ENCODE measurements at regions not wholly inside any gene's neighbourhood (a gene's known extent, or its start where the extent isn't known, plus 50 kb on each side); places are given as distances from the start of the nearest gene placed in this dataset.

DNA sequence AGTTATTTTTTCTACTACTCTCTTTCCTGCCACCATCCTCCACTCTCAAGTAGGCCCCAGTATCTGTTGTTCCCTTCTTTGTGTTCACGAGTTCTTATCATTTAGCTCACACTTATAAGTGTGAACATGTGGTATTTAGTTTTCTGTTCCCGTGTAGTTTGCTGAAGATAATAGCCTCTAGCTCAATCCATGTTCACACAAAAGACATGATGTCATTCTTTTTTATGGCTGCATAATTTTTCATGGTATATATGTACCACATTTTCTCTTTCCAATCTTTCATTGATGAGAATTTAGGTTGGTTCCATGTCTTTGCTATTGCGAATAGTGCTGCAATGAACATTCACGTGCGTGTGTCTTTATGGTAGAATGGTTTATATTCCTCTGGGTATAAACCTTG, 237.9 kb upstream of the FERMT1 start:
- Histone ChIP-seq H2BK5ac (ENCODE audit: low read length) (no peak overlapping the region), H3K4me3 (ENCODE audit: low read length in 2 of 2) (no peak overlapping the region), H3K36me3 (replicated peaks in 1 of 2; ENCODE audit: control insufficient read depth in 2 of 2, insufficient read depth in 2 of 2, low read length in 2 of 2) (no peaks in the 10 kb centered on the region), H3K23ac (ENCODE audit: low read depth, low read length, poor library complexity) (no peak overlapping the region), H3K27me3 (ENCODE audit: control insufficient read depth in 3 of 3, insufficient read depth in 3 of 3, low read depth in 1 of 3, low read length in 3 of 3) (no peaks in the 10 kb centered on the region), H2BK120ac (ENCODE audit: low read depth, low read length) (no peak overlapping the region), H3K27ac (replicated peaks; ENCODE audit: low read length) (no peak overlapping the region), H3K4me2 (ENCODE audit: insufficient read depth, low read length, poor library complexity, severe bottlenecking) (no peak overlapping the region), H3K4ac (ENCODE audit: low read length) (no peak overlapping the region), H4K8ac (ENCODE audit: low read depth, low read length) (no peak overlapping the region), H3K18ac (ENCODE audit: low read length) (no peak overlapping the region), H3K9ac (ENCODE audit: low read depth, low read length, poor library complexity) (no peak overlapping the region), H2BK15ac (ENCODE audit: low read length) (no peak overlapping the region), H2AK5ac (ENCODE audit: low read depth, low read length) (no peak overlapping the region), H2BK12ac (ENCODE audit: low read length) (no peak overlapping the region), H3K79me1 (ENCODE audit: low read depth, low read length) (no peaks in the 10 kb centered on the region), H3K14ac (ENCODE audit: low read length) (no peak overlapping the region), H3K9me3 (replicated peaks in 1 of 2; ENCODE audit: control insufficient read depth in 2 of 2, insufficient read depth in 1 of 2, low read depth in 1 of 2, low read length in 2 of 2) (no peaks in the 10 kb centered on the region), H3K4me1 (ENCODE audit: control insufficient read depth in 2 of 2, insufficient read depth in 1 of 2, low read depth in 1 of 2, low read length in 2 of 2) (no peaks in the 10 kb centered on the region), H4K91ac (ENCODE audit: low read depth, low read length, poor library complexity) (no peak overlapping the region), H2AFZ (ENCODE audit: low read length) (no peak overlapping the region)
- WGBS, 2 donors (ENCODE audit: extremely low coverage in 2 of 2, insufficient read length in 2 of 2, insufficient replicate concordance in 1 of 2), result no CpG with 5 or more reads among the region's 5 CpGs
- no peak for DNase-seq (ENCODE audit: low spot score)

GRCh38 chr20:6355754-6356451, 233.1 kb upstream of the FERMT1 start:
- H2AK5ac ChIP-seq (ENCODE audit: low read depth, low read length), result no peak overlapping the region
- no peak overlapping the region for H3K4ac ChIP-seq (ENCODE audit: low read length)
- no peak overlapping the region for H3K4me3 ChIP-seq (ENCODE audit: low read length in 2 of 2)
- H3K79me1 ChIP-seq (ENCODE audit: low read depth, low read length), result no peaks in the 10 kb centered on the region
- H2BK5ac ChIP-seq (ENCODE audit: low read length), result no peak overlapping the region
- no peak overlapping the region for H2BK15ac ChIP-seq (ENCODE audit: low read length)
- H3K4me2 ChIP-seq (ENCODE audit: insufficient read depth, low read length, poor library complexity, severe bottlenecking), result no peak overlapping the region
- no peak overlapping the region for H2BK120ac ChIP-seq (ENCODE audit: low read depth, low read length)
- DNase-seq (ENCODE audit: low spot score), result no peak
- no peak overlapping the region for H3K18ac ChIP-seq (ENCODE audit: low read length)
- H2BK12ac ChIP-seq (ENCODE audit: low read length), result no peak overlapping the region
- no peak overlapping the region for H3K27ac ChIP-seq (replicated peaks; ENCODE audit: low read length)
- no peak overlapping the region for H4K8ac ChIP-seq (ENCODE audit: low read depth, low read length)
- H2AFZ ChIP-seq (ENCODE audit: low read length), result no peak overlapping the region
- no peak overlapping the region for H3K9ac ChIP-seq (ENCODE audit: low read depth, low read length, poor library complexity)
- WGBS, 2 donors (ENCODE audit: extremely low coverage in 2 of 2, insufficient read length in 2 of 2, insufficient replicate concordance in 1 of 2), result no CpG with 5 or more reads among the region's 7 CpGs
- H3K4me1 ChIP-seq (ENCODE audit: control insufficient read depth in 2 of 2, insufficient read depth in 1 of 2, low read depth in 1 of 2, low read length in 2 of 2), result no peaks in the 10 kb centered on the region
- H3K14ac ChIP-seq (ENCODE audit: low read length), result no peak overlapping the region
- no peaks in the 10 kb centered on the region for H3K36me3 ChIP-seq (replicated peaks in 1 of 2; ENCODE audit: control insufficient read depth in 2 of 2, insufficient read depth in 2 of 2, low read length in 2 of 2)
- no peak overlapping the region for H4K91ac ChIP-seq (ENCODE audit: low read depth, low read length, poor library complexity)
- H3K9me3 ChIP-seq (replicated peaks in 1 of 2; ENCODE audit: control insufficient read depth in 2 of 2, insufficient read depth in 1 of 2, low read depth in 1 of 2, low read length in 2 of 2), result no peaks in the 10 kb centered on the region
- no peaks in the 10 kb centered on the region for H3K27me3 ChIP-seq (ENCODE audit: control insufficient read depth in 3 of 3, insufficient read depth in 3 of 3, low read depth in 1 of 3, low read length in 3 of 3)
- H3K23ac ChIP-seq (ENCODE audit: low read depth, low read length, poor library complexity), result no peak overlapping the region

DNA sequence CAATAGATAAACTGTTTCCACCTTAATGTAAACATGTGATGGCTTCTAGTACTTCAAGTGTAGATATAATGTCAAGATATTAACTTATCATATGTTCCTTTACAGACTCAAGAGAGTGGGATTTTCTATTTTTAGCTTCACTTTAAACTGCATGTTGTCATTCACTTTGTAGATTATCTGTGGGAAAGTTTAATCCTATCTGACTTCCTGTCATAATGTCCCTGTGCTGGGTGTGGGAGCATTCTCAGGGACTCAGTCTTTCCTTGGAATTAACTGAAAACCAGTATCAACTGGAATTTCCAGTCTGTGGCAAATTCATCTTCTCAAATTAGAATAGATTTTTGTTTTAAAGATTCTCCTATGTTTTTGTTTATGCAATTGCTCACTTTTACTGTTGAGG, 226.1 kb upstream of the FERMT1 start:
- no peak overlapping the region for H2BK120ac ChIP-seq (ENCODE audit: low read depth, low read length)
- no peak overlapping the region for H2AK5ac ChIP-seq (ENCODE audit: low read depth, low read length)
- H3K4me3 ChIP-seq (ENCODE audit: low read length in 2 of 2), result no peak overlapping the region
- H3K4me1 ChIP-seq (ENCODE audit: control insufficient read depth in 2 of 2, insufficient read depth in 1 of 2, low read depth in 1 of 2, low read length in 2 of 2), result no peaks in the 10 kb centered on the region
- no peaks in the 10 kb centered on the region for H3K36me3 ChIP-seq (replicated peaks in 1 of 2; ENCODE audit: control insufficient read depth in 2 of 2, insufficient read depth in 2 of 2, low read length in 2 of 2)
- H3K14ac ChIP-seq (ENCODE audit: low read length), result no peak overlapping the region
- no peak overlapping the region for H2BK12ac ChIP-seq (ENCODE audit: low read length)
- H3K4me2 ChIP-seq (ENCODE audit: insufficient read depth, low read length, poor library complexity, severe bottlenecking), result no peak overlapping the region
- no peak for DNase-seq (ENCODE audit: low spot score)
- no peak overlapping the region for H3K18ac ChIP-seq (ENCODE audit: low read length)
- H3K4ac ChIP-seq (ENCODE audit: low read length), result no peak overlapping the region
- no peak overlapping the region for H2BK5ac ChIP-seq (ENCODE audit: low read length)
- H3K79me1 ChIP-seq (ENCODE audit: low read depth, low read length), result no peaks in the 10 kb centered on the region
- H3K9me3 ChIP-seq (replicated peaks in 1 of 2; ENCODE audit: control insufficient read depth in 2 of 2, insufficient read depth in 1 of 2, low read depth in 1 of 2, low read length in 2 of 2), result no peaks in the 10 kb centered on the region
- H2BK15ac ChIP-seq (ENCODE audit: low read length), result no peak overlapping the region
- no peak overlapping the region for H4K91ac ChIP-seq (ENCODE audit: low read depth, low read length, poor library complexity)
- no peak overlapping the region for H3K23ac ChIP-seq (ENCODE audit: low read depth, low read length, poor library complexity)
- H2AFZ ChIP-seq (ENCODE audit: low read length), result no peak overlapping the region
- no peak overlapping the region for H3K27ac ChIP-seq (replicated peaks; ENCODE audit: low read length)
- no peaks in the 10 kb centered on the region for H3K27me3 ChIP-seq (ENCODE audit: control insufficient read depth in 3 of 3, insufficient read depth in 3 of 3, low read depth in 1 of 3, low read length in 3 of 3)
- H4K8ac ChIP-seq (ENCODE audit: low read depth, low read length), result no peak overlapping the region
- H3K9ac ChIP-seq (ENCODE audit: low read depth, low read length, poor library complexity), result no peak overlapping the region

DNA sequence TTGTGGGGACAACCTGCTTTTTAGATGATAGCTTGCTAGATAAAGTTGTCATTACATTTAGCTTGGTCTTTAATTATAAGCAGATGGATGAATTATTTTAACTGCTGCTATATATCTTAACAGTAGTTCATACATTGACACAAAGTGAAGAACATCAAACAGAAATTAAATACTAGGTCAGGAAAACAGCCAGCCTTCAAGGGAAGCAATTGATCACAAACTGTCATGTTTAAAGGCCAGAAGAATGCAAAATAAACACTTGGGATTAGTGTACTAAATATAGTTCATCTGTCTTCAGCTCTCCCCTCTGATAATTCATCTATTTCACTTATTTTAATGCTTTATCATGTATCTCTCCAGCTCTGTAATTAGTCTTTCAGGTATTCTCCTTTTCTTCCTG, 225.1 kb upstream of the FERMT1 start:
- Histone ChIP-seq H3K4me1 (ENCODE audit: control insufficient read depth in 2 of 2, insufficient read depth in 1 of 2, low read depth in 1 of 2, low read length in 2 of 2) (no peaks in the 10 kb centered on the region), H3K4me2 (ENCODE audit: insufficient read depth, low read length, poor library complexity, severe bottlenecking) (no peak overlapping the region), H3K27me3 (ENCODE audit: control insufficient read depth in 3 of 3, insufficient read depth in 3 of 3, low read depth in 1 of 3, low read length in 3 of 3) (no peaks in the 10 kb centered on the region), H3K4ac (ENCODE audit: low read length) (no peak overlapping the region), H2AK5ac (ENCODE audit: low read depth, low read length) (no peak overlapping the region), H3K9me3 (replicated peaks in 1 of 2; ENCODE audit: control insufficient read depth in 2 of 2, insufficient read depth in 1 of 2, low read depth in 1 of 2, low read length in 2 of 2) (no peaks in the 10 kb centered on the region), H2BK5ac (ENCODE audit: low read length) (no peak overlapping the region), H2BK12ac (ENCODE audit: low read length) (no peak overlapping the region), H3K79me1 (ENCODE audit: low read depth, low read length) (no peaks in the 10 kb centered on the region), H3K9ac (ENCODE audit: low read depth, low read length, poor library complexity) (no peak overlapping the region), H3K14ac (ENCODE audit: low read length) (no peak overlapping the region), H3K4me3 (ENCODE audit: low read length in 2 of 2) (no peak overlapping the region), H4K8ac (ENCODE audit: low read depth, low read length) (no peak overlapping the region), H3K27ac (replicated peaks; ENCODE audit: low read length) (no peak overlapping the region), H3K36me3 (replicated peaks in 1 of 2; ENCODE audit: control insufficient read depth in 2 of 2, insufficient read depth in 2 of 2, low read length in 2 of 2) (no peaks in the 10 kb centered on the region), H2BK15ac (ENCODE audit: low read length) (no peak overlapping the region), H2AFZ (ENCODE audit: low read length) (no peak overlapping the region), H4K91ac (ENCODE audit: low read depth, low read length, poor library complexity) (no peak overlapping the region), H3K23ac (ENCODE audit: low read depth, low read length, poor library complexity) (no peak overlapping the region), H3K18ac (ENCODE audit: low read length) (no peak overlapping the region), H2BK120ac (ENCODE audit: low read depth, low read length) (no peak overlapping the region)
- no peak for DNase-seq (ENCODE audit: low spot score)
